Left ventricle myocardium inferior (tissue), 1 donor: ENCODE measurements at regions not wholly inside any gene's neighbourhood (a gene's known extent, or its start where the extent isn't known, plus 50 kb on each side); places are given as distances from the start of the nearest gene placed in this dataset.

Experiments
- DNase-seq: peaks from one replicate; pipeline ENCODE4 v3.0.0-alpha.2; 2020
- H3K27ac ChIP-seq: fragments of 200-600 bp; replicated peaks from 2 replicates; pipeline ENCODE4 v1.8.0; 2021
- H3K27me3 ChIP-seq: fragments of 200-600 bp; 2 replicates; pipeline ENCODE4 v1.8.0; 2021; ENCODE audit warnings: low read depth
- H3K36me3 ChIP-seq: fragments of 200-600 bp; 2 replicates; pipeline ENCODE4 v1.8.0; 2021
- H3K4me1 ChIP-seq: fragments of 200-600 bp; 2 replicates; pipeline ENCODE4 v1.8.0; 2021
- H3K4me3 ChIP-seq: fragments of 200-600 bp; 2 replicates; pipeline ENCODE4 v1.8.0; 2021; ENCODE audit warnings: mild to moderate bottlenecking, moderate library complexity
- H3K9me3 ChIP-seq: fragments of 200-600 bp; replicated peaks from 2 replicates; pipeline ENCODE4 v1.8.0; 2021
- CTCF ChIP-seq: fragments of 200-600 bp; IDR thresholded peaks from 2 replicates; pipeline ENCODE4 v1.8.0; 2021; ENCODE audit warnings: antibody characterized with exemption, mild to moderate bottlenecking, borderline replicate concordance
- intact Hi-C: fragments of 100-400 bp; cut with micrococcal nuclease; formaldehyde crosslinking; loops from one replicate; pipeline ENCODE4 v1.11.0; 2022
- donor health status: DM: no; HTN: yes; CAD: no; lungs with severe emphysema.

GRCh38 chr13:64180756-64181155, 2765.1 kb upstream of the PCDH20 start:
- intact Hi-C loops, result no loop called here
- Histone ChIP-seq H3K4me1 (no peaks in the 10 kb centered on the region), H3K9me3 (peaks cover 9% of the 10 kb centered on the region), H3K27me3 (no peaks in the 10 kb centered on the region), H3K36me3 (no peaks in the 10 kb centered on the region), H3K4me3 (no peak overlapping the region), H3K27ac (no peak overlapping the region)
- no peak for TF ChIP-seq CTCF
- DNase-seq, result no peak

- intact Hi-C loops, result no loop called here
- peaks cover 4% of the 10 kb centered on the region for H3K9me3 ChIP-seq
- H3K27ac ChIP-seq, result no peak overlapping the region
- H3K27me3 ChIP-seq, result no peaks in the 10 kb centered on the region
- no peak for TF ChIP-seq CTCF
- no peak for DNase-seq
- H3K4me3 ChIP-seq, result no peak overlapping the region
- H3K36me3 ChIP-seq, result no peaks in the 10 kb centered on the region
- H3K4me1 ChIP-seq, result no peaks in the 10 kb centered on the region
Measured at GRCh38 chr13:64165826-64166225, 2750.2 kb upstream of the PCDH20 start.

DNA sequence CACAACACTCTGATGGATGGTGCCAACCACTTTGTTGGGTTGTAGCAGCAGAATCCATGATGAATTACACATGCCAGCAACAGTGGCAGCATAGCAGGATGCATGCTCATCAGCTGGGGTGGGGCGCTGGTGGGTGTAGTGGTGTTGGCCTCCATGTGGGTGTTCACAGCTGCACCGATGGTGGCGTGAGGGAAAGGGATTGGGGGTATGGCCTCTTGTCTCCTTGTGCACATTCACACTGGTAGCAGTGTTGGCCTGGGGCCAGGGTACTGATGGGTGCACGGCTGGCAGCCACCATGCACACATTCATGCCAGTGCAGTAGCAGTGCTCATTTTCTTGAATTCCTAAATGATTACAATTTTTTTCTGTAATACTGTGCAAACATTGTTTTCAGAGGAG, 2748.8 kb upstream of the PCDH20 start:
- no peak for TF ChIP-seq CTCF
- Histone ChIP-seq H3K36me3 (no peaks in the 10 kb centered on the region), H3K27me3 (no peaks in the 10 kb centered on the region), H3K4me1 (no peaks in the 10 kb centered on the region), H3K27ac (no peak overlapping the region), H3K4me3 (no peak overlapping the region), H3K9me3 (peaks cover 3% of the 10 kb centered on the region)
- DNase-seq, result no peak
- intact Hi-C loops, result no loop called here

GRCh38 chr13:64160479-64160878, 2744.8 kb upstream of the PCDH20 start:
- no peak for TF ChIP-seq CTCF
- H3K4me3 ChIP-seq, result no peak overlapping the region
- intact Hi-C loops, result no loop called here
- H3K27ac ChIP-seq, result no peak overlapping the region
- H3K27me3 ChIP-seq, result no peaks in the 10 kb centered on the region
- H3K9me3 ChIP-seq, result no peaks in the 10 kb centered on the region
- DNase-seq, result no peak
- H3K4me1 ChIP-seq, result no peaks in the 10 kb centered on the region
- H3K36me3 ChIP-seq, result no peaks in the 10 kb centered on the region

GRCh38 chr13:64158908-64159307, 2743.3 kb upstream of the PCDH20 start:
- Histone ChIP-seq H3K9me3 (no peaks in the 10 kb centered on the region), H3K36me3 (no peaks in the 10 kb centered on the region), H3K4me3 (no peak overlapping the region), H3K27ac (no peak overlapping the region), H3K4me1 (no peaks in the 10 kb centered on the region), H3K27me3 (no peaks in the 10 kb centered on the region)
- TF ChIP-seq CTCF, result no peak
- intact Hi-C loops, result no loop called here
- DNase-seq, result no peak

GRCh38 chr13:64154514-64154913, 2738.9 kb upstream of the PCDH20 start:
- Histone ChIP-seq H3K27me3 (no peaks in the 10 kb centered on the region), H3K9me3 (peaks cover 23% of the 10 kb centered on the region), H3K36me3 (no peaks in the 10 kb centered on the region), H3K4me1 (no peaks in the 10 kb centered on the region), H3K27ac (no peak overlapping the region), H3K4me3 (no peak overlapping the region)
- DNase-seq, result no peak
- no peak for TF ChIP-seq CTCF
- intact Hi-C loops, result no loop called here
